B cell (primary cell): ENCODE measurements at regions not wholly inside any gene's neighbourhood (a gene's known extent, or its start where the extent isn't known, plus 50 kb on each side); places are given as distances from the start of the nearest gene placed in this dataset.

Experiments used
- ATAC-seq: fragments of 200-7000 bp; cut with Tn5 transposase; one replicate; pipeline ENCODE4 v1.10.0; 2021; ENCODE audit warnings: low read depth, mild to moderate bottlenecking, moderate number of reproducible peaks, moderate library complexity
- CTCF ChIA-PET: fragments of 350-600 bp; sonication (Branson Sonifier 250); formaldehyde crosslinking; loops from one replicate; lab custom pipeline; 2021; ENCODE audit warnings: antibody characterized with exemption, inconsistent platforms; lab: Charles Lee
- POLR2A ChIA-PET: fragments of 350-600 bp; sonication (Branson Sonifier 250); formaldehyde crosslinking; loops from one replicate; lab custom pipeline; 2021; ENCODE audit warnings: antibody characterized with exemption; lab: Charles Lee
- DNase-seq: peaks from one replicate; pipeline ENCODE4 v3.0.0; 2013
- H2AFZ ChIP-seq: 2 replicates; pipeline ENCODE4 v1.6.1; 2012; ENCODE audit warnings: mild to moderate bottlenecking, low read depth, low read length; ENCODE audit not compliant: insufficient read depth, poor library complexity, severe bottlenecking
- H3K27ac ChIP-seq, 2 donors: 1 replicate in 1 of 2; 2 replicates in 1 of 2; pipeline ENCODE4 v1.5.1; 2012 to 2013; ENCODE audit warnings: low read length in 2 of 2, mild to moderate bottlenecking in 2 of 2, moderate library complexity in 1 of 2
- H3K27me3 ChIP-seq, 4 experiments: fragments of 200-600 bp in 1 of 4; sonication (generic) in 1 of 4; replicated peaks in 1 of 4; 1 replicate in 2 of 4; 2 replicates in 2 of 4; pipeline versions ENCODE4 v1.6.1 to v1.7.0; 2013 to 2016; ENCODE audit warnings: low read length in 3 of 4, mild to moderate bottlenecking in 2 of 4, mixed read lengths in 1 of 4, moderate library complexity in 1 of 4; ENCODE audit not compliant: insufficient read depth in 4 of 4, control insufficient read depth in 3 of 4; ENCODE audit errors: control extremely low read depth in 1 of 4
- H3K36me3 ChIP-seq, 2 experiments: replicated peaks in 1 of 2; 1 replicate in 1 of 2; 2 replicates in 1 of 2; pipeline versions ENCODE4 v1.6.1 to v1.7.1; 2013; ENCODE audit warnings: low read length in 1 of 2; ENCODE audit not compliant: insufficient read depth in 2 of 2, control insufficient read depth in 1 of 2; ENCODE audit errors: control extremely low read depth in 1 of 2, extremely low read depth in 1 of 2
- H3K4me1 ChIP-seq, 2 donors: fragments of 200-600 bp in 1 of 2; sonication (generic) in 1 of 2; 1 replicate in 1 of 2; 2 replicates in 1 of 2; pipeline versions ENCODE4 v1.5.1 to v1.6.1; 2013 to 2017; ENCODE audit warnings: low read length in 2 of 2; ENCODE audit not compliant: control insufficient read depth in 2 of 2, insufficient read depth in 2 of 2
- H3K4me2 ChIP-seq: replicated peaks from 2 replicates; pipeline ENCODE3; 2012; ENCODE audit warnings: mild to moderate bottlenecking, low read depth, low read length; ENCODE audit not compliant: poor library complexity, severe bottlenecking
- H3K4me3 ChIP-seq, 5 experiments: fragments of 200-600 bp in 1 of 5; sonication (generic) in 1 of 5; 1 replicate in 3 of 5; 2 replicates in 2 of 5; pipeline versions ENCODE4 v1.5.1 to v1.7.0; 2011 to 2016; ENCODE audit warnings: low read length in 4 of 5, mild to moderate bottlenecking in 4 of 5, low read depth in 2 of 5, control low read depth in 1 of 5, moderate library complexity in 1 of 5; ENCODE audit not compliant: insufficient read depth in 1 of 5; ENCODE audit errors: control extremely low read depth in 1 of 5, extremely low read depth in 1 of 5
- H3K79me2 ChIP-seq: fragments of 200-600 bp; sonication (generic); one replicate; pipeline ENCODE4 v1.6.0; 2016; ENCODE audit warnings: low read length; ENCODE audit not compliant: control insufficient read depth, insufficient read depth
- H3K9ac ChIP-seq: fragments of 200-600 bp; sonication (generic); 2 replicates; pipeline ENCODE4 v1.6.1; 2017; ENCODE audit warnings: mild to moderate bottlenecking, low read length, moderate library complexity
- H3K9me3 ChIP-seq, 3 donors: one replicate each; pipeline versions ENCODE4 v1.6.1 to v1.7.1; 2013; ENCODE audit warnings: low read length in 2 of 3; ENCODE audit not compliant: control insufficient read depth in 2 of 3, insufficient read depth in 1 of 3; ENCODE audit errors: control extremely low read depth in 1 of 3
- H4K20me1 ChIP-seq: 2 replicates; pipeline ENCODE4 v1.6.0; 2012; ENCODE audit warnings: mild to moderate bottlenecking, low read length; ENCODE audit not compliant: insufficient read depth, control insufficient read depth, poor library complexity, severe bottlenecking
- H3K27ac Mint-ChIP-seq: one replicate; pipeline ENCODE4 v1.8.0; 2021; ENCODE audit warnings: mixed read lengths
- H3K27me3 Mint-ChIP-seq: one replicate; pipeline ENCODE4 v1.8.0; 2021; ENCODE audit warnings: mixed read lengths
- H3K4me1 Mint-ChIP-seq: one replicate; pipeline ENCODE4 v1.8.0; 2021; ENCODE audit warnings: mixed read lengths
- H3K4me3 Mint-ChIP-seq: one replicate; pipeline ENCODE4 v1.8.0; 2021; ENCODE audit warnings: mixed read lengths
- H3K9me3 Mint-ChIP-seq: one replicate; pipeline ENCODE4 v1.8.0; 2022; ENCODE audit warnings: mixed read lengths; ENCODE audit not compliant: insufficient read depth
- EZH2 ChIP-seq: IDR thresholded peaks from 2 replicates; pipeline ENCODE4 v1.6.1; 2012; ENCODE audit warnings: borderline replicate concordance, low read depth, mild to moderate bottlenecking, moderate library complexity, low read length; ENCODE audit not compliant: insufficient read depth, poor library complexity, severe bottlenecking
- WGBS: methylation state at CpG from one replicate; pipeline ENCODE4 v1.1.5; 2013; ENCODE audit warnings: missing lambda C conversion rate; ENCODE audit not compliant: insufficient coverage; 5-methylcytosine and 5-hydroxymethylcytosine counted together
- intact Hi-C: fragments of 100-400 bp; cut with micrococcal nuclease; formaldehyde crosslinking; loops from one replicate; pipeline ENCODE4 v1.10.0; 2022
- TF ChIP-seq, protein P1 (sequence below): fragments of 200-600 bp; IDR thresholded peaks from one replicate; pipeline ENCODE4 v1.8.0; 2022; ENCODE audit warnings: antibody characterized with exemption, mild to moderate bottlenecking

DNA sequence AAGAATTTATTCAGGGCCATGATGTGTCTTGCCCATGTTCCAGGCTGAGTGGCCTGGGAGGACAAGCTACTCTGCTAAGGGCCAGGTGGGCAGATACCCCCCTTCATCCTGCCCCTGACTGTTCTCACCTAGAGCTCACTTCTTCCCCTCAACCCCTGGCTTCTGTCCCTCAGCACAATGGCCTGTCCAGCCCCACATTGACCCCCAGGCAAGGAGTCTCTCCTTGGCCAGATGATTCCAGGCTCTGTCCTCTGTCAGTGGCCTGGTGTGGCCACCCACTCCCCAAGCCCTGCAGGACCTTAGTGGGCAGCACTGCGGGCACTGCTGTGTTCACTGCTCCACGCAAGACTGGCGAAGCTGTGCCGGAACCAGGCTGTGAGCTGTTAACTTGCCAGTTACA is 460.0 kb downstream of the MATN1 start:
- Mint-ChIP-seq H3K27me3 (peaks cover 30% of the 10 kb centered on the region), H3K4me3 (no peak overlapping the region), H3K27ac (no peak overlapping the region), H3K9me3 (no peaks in the 10 kb centered on the region), H3K4me1 (no peaks in the 10 kb centered on the region)
- Histone ChIP-seq H3K27ac (no peak overlapping the region), H3K4me3 (no peak overlapping the region), H3K79me2 (no peaks in the 10 kb centered on the region), H3K9ac (no peak overlapping the region), H3K4me1 (no peaks in the 10 kb centered on the region), H3K9me3 (no peaks in the 10 kb centered on the region), H2AFZ (no peak overlapping the region), H3K4me2 (no peak overlapping the region), H3K27me3 (no peaks in the 10 kb centered on the region), H3K36me3 (no peaks in the 10 kb centered on the region), H4K20me1 (no peaks in the 10 kb centered on the region)
- WGBS: 80% methylated on average over 1 of the region's 4 CpGs
- ATAC-seq (no peak), DNase-seq (no peak)
- ChIA-PET POLR2A (no interaction called here), CTCF (no interaction called here)
- TF ChIP-seq, protein P1, sequence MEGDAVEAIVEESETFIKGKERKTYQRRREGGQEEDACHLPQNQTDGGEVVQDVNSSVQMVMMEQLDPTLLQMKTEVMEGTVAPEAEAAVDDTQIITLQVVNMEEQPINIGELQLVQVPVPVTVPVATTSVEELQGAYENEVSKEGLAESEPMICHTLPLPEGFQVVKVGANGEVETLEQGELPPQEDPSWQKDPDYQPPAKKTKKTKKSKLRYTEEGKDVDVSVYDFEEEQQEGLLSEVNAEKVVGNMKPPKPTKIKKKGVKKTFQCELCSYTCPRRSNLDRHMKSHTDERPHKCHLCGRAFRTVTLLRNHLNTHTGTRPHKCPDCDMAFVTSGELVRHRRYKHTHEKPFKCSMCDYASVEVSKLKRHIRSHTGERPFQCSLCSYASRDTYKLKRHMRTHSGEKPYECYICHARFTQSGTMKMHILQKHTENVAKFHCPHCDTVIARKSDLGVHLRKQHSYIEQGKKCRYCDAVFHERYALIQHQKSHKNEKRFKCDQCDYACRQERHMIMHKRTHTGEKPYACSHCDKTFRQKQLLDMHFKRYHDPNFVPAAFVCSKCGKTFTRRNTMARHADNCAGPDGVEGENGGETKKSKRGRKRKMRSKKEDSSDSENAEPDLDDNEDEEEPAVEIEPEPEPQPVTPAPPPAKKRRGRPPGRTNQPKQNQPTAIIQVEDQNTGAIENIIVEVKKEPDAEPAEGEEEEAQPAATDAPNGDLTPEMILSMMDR: no peak
- TF ChIP-seq EZH2: no peak
- intact Hi-C loops: no loop called here

DNA sequence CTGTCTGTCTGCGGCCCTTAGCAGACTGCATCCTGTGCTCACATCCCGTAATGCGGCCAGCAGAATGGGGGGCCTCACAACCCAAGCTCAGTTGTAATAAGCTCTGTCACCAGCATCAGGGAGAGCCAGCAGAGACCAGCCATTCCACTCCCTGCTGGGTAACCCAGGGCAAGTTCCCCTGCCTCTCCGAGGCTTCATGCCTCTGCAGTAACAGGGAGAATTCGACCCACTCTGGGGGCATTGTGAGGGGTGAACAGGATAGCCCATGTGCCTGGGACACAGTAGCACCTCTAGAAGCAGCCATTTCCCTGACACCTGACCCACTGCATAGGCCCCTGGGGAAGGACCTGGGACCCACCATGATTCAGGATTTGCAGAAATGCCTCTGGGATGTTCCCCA is 461.2 kb downstream of the MATN1 start:
- H3K27ac ChIP-seq: no peak overlapping the region
- H3K4me1 ChIP-seq: no peaks in the 10 kb centered on the region
- no peaks in the 10 kb centered on the region for H3K4me1 Mint-ChIP-seq
- ChIA-PET POLR2A (no interaction called here), CTCF (no interaction called here)
- no peaks in the 10 kb centered on the region for H4K20me1 ChIP-seq
- no peaks in the 10 kb centered on the region for H3K9me3 ChIP-seq
- DNase-seq: no peak
- no peak overlapping the region for H3K4me2 ChIP-seq
- H2AFZ ChIP-seq: no peak overlapping the region
- TF ChIP-seq, protein P1: no peak
- TF ChIP-seq EZH2: no peak
- H3K27me3 Mint-ChIP-seq: peaks cover 25% of the 10 kb centered on the region
- no peak overlapping the region for H3K27ac Mint-ChIP-seq
- peaks cover 0 to 3% (median 0%) of the 10 kb centered on the region in 4 experiments for H3K27me3 ChIP-seq
- 97% methylated on average over 5 of the region's 5 CpGs for WGBS
- H3K4me3 Mint-ChIP-seq: no peak overlapping the region
- no peaks in the 10 kb centered on the region for H3K36me3 ChIP-seq
- no peak overlapping the region for H3K4me3 ChIP-seq
- ATAC-seq: no peak
- H3K9me3 Mint-ChIP-seq: no peaks in the 10 kb centered on the region
- intact Hi-C loops: no loop called here
- H3K9ac ChIP-seq: no peak overlapping the region
- H3K79me2 ChIP-seq: no peaks in the 10 kb centered on the region
